HG03196 (cell line): ENCODE measurements at regions not wholly inside any gene's neighbourhood (a gene's known extent, or its start where the extent isn't known, plus 50 kb on each side); places are given as distances from the start of the nearest gene placed in this dataset.
"Not testable (repeated sequence)": the region's sequence is repeated elsewhere in the genome, so short reads cannot be mapped to it uniquely, and the experiment has no call there.

Experiments used
- ATAC-seq: cut with Tn5 transposase; IDR thresholded peaks from one replicate; pipeline ENCODE4 v1.9.1; 2021; ENCODE audit not compliant: unreplicated experiment

GRCh38 chr15:54779271-54779670 is 417.5 kb downstream of the RSL24D1 start:
- no peak for ATAC-seq

DNA sequence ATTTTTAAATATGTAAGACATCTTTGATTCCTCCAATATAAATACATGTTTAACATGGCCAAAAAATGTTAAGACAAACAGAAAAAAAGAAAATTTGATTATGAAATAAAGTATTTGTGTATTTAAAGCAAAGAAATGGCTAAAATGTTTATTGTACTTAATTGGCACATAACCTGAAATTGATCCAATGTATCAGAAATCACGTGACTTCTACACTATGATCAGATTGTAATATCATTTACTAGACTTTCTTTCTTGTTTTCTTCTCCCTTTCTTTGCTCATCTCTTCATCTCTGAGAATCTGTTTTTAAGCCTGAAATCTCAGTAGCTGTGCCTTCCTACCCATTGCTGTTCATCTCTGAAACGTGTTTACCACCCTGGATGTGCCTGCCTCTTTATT is 420.3 kb downstream of the RSL24D1 start:
- ATAC-seq: no peak

- no peak for ATAC-seq
Observed at GRCh38 chr15:54772663-54773062, 424.1 kb downstream of the RSL24D1 start.

DNA sequence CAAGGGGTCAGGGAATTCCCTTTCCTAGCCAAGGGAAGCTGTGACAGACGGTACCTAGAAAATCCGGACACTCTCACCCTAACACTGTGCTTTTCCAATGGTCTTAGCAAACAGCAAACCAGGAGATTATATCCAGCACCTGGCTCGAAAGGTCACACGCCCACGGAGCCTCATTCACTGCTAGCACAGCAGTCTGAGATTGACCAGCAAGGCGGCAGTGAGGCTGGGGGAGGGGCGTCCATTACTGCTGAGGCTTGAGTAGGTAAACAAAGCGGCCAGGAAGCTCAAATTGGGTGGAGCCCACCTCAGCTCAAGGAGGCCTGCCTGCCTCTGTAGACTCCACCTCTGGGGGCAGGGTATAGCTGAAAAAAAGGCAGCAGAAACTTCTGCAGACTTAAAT is 447.3 kb downstream of the RSL24D1 start:
- not testable (repeated sequence) for ATAC-seq

GRCh38 chr15:54722342-54722986 is 474.3 kb downstream of the RSL24D1 start:
- no peak for ATAC-seq

- ATAC-seq: no peak
Observed at GRCh38 chr15:54719325-54719724, 477.4 kb downstream of the RSL24D1 start.

GRCh38 chr15:54707805-54708752 is 488.7 kb downstream of the RSL24D1 start:
- ATAC-seq: no peak

DNA sequence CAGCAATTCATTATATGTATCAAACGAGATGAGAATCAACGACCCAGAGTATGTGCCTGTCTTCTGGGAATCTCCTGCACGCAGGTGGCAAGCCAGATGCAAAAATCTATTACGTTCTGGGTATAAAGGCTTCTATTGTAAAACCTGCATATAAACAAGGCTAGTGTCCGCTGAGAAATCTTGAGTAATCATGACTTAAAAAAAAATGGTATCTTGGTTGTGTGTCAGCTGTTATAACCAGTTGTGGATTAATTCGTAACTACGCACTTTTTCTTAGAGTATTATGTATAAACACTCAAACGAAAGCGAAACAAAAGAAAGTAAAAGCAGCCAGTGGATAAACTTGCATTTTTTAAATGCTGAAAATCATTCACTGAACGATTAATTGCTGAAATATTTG is 509.1 kb downstream of the RSL24D1 start:
- ATAC-seq: no peak
